Small intestine (tissue), 7 donors: ENCODE measurements at regions not wholly inside any gene's neighbourhood (a gene's known extent, or its start where the extent isn't known, plus 50 kb on each side); places are given as distances from the start of the nearest gene placed in this dataset.
A peak's percentile ranks its signal among the peaks of the same experiment; 100 is the strongest.

Source experiments
- DNase-seq, 2 donors: peaks; one replicate each; pipeline versions ENCODE4 v3.0.0 to v3.0.0-alpha.2; 2013
- FAIRE-seq: peaks from 2 replicates; lab custom pipeline; 2012; peaks lifted over from hg19 to GRCh38; lab: Jason Lieb, UNC
- H3K27ac ChIP-seq, 3 donors: one replicate each; pipeline ENCODE4 v1.5.1; 2013; ENCODE audit warnings: low read length in 2 of 3, mild to moderate bottlenecking in 2 of 3, control low read depth in 1 of 3, inconsistent platforms in 1 of 3, low read depth in 1 of 3, moderate library complexity in 1 of 3
- H3K27me3 ChIP-seq, 3 donors: one replicate each; pipeline ENCODE4 v1.6.1; 2013; ENCODE audit warnings: low read length in 3 of 3, inconsistent platforms in 1 of 3; ENCODE audit not compliant: control insufficient read depth in 3 of 3, insufficient read depth in 3 of 3
- H3K36me3 ChIP-seq, 3 donors: one replicate each; pipeline ENCODE4 v1.6.1; 2013; ENCODE audit warnings: low read length in 3 of 3, inconsistent platforms in 1 of 3, low read depth in 1 of 3, mild to moderate bottlenecking in 1 of 3, moderate library complexity in 1 of 3; ENCODE audit not compliant: control insufficient read depth in 3 of 3, insufficient read depth in 2 of 3
- H3K4me1 ChIP-seq, 3 donors: one replicate each; pipeline ENCODE4 v1.6.1; 2013; ENCODE audit warnings: low read length in 2 of 3, inconsistent platforms in 1 of 3, low read depth in 1 of 3, mild to moderate bottlenecking in 1 of 3, moderate library complexity in 1 of 3; ENCODE audit not compliant: control insufficient read depth in 3 of 3, insufficient read depth in 2 of 3
- H3K4me3 ChIP-seq, 3 donors: one replicate each; pipeline ENCODE4 v1.5.1; 2013; ENCODE audit warnings: low read length in 3 of 3, control low read depth in 1 of 3, inconsistent platforms in 1 of 3, low read depth in 1 of 3, mild to moderate bottlenecking in 1 of 3, moderate library complexity in 1 of 3
- H3K9me3 ChIP-seq, 2 donors: one replicate each; pipeline ENCODE4 v1.6.1; 2013; ENCODE audit warnings: low read depth in 1 of 2, low read length in 1 of 2; ENCODE audit not compliant: control insufficient read depth in 2 of 2, insufficient read depth in 1 of 2
- WGBS, 3 donors: extraction: QIAGEN DNeasy Blood & Tissue Kit; methylation state at CpG; one replicate each; pipeline ENCODE4 v1.1.7; 2013; 5-methylcytosine and 5-hydroxymethylcytosine counted together
- donor health status: healthy with polysubstance abuse.
- donor health status: control.
- donor health status: control.
- donor health status: Bipolar disorder and iron deficiency.
- donor health status: healthy.

DNA sequence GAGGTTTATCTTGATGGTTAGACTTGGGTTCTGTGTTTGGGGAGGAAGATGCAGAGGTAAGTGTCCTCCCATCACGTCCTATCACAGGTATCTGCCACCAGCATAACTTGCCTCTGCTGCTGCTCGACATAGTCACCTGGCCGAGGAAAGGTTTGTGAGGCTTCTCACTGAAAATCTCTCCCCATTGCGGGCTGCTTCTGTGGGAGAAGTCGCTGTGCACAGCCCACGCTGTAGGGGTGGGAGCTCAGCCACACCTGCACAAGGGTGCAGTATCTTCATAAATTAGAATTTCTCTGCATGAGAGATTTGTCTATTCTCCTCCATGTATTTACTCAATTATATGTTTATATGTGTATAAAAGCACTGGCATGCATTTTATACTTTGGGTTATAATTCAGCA, 415.7 kb upstream of the MYT1L start:
- FAIRE-seq (no peak), DNase-seq (no peak)
- Histone ChIP-seq H3K4me3 (no peak overlapping the region), H3K27ac (no peak overlapping the region), H3K9me3 (peaks cover 0 to 5% of the 10 kb centered on the region in 2 donors), H3K4me1 (no peaks in the 10 kb centered on the region), H3K36me3 (no peaks in the 10 kb centered on the region), H3K27me3 (no peaks in the 10 kb centered on the region)
- WGBS, 3 donors = 79 to 86% (median 81%) methylated on average over 6 of the region's 6 CpGs

DNA sequence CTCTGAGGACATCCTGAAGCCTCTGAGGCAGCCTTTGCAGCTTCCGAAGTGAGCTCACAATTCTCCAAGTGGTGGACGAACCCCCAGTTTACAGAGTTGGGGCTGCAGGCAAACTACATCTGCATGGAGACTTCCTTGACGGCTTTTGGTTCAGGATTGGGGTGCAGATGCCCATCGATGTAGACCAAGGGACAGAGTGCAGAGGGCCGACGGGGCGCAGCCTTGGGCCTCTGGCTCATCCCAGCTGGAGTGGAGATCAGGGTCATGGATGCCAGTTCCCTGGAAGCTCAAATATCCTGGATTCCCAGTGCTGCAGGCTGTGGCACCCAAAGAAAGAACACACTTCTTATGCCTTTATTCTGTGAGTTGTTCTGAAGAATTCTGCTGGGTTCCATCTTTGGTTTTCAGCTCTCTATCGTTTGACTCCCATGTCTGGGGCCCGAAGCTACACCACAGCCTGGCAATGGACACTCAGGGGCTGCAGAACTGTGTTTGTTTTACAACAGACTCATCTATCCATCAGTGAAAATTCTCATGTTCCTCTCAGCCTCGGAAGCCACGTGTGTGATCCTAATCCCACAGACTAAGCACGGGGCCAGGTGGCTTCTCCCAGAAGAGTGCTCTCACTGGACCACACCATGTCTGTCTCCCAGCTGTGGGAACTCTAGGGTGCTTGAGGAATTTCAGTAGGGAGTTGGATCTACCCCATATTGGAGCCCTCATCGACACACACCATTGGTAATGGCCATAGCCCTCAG, 414.1 kb upstream of the MYT1L start:
- H3K36me3 ChIP-seq = no peaks in the 10 kb centered on the region
- no peak overlapping the region for H3K27ac ChIP-seq
- WGBS, 3 donors = 76 to 89% (median 86%) methylated on average over 13 of the region's 13 CpGs
- DNase-seq (no peak), FAIRE-seq (no peak)
- no peaks in the 10 kb centered on the region for H3K27me3 ChIP-seq
- H3K4me3 ChIP-seq = no peak overlapping the region
- H3K4me1 ChIP-seq = no peaks in the 10 kb centered on the region
- H3K9me3 ChIP-seq = no peaks in the 10 kb centered on the region

DNA sequence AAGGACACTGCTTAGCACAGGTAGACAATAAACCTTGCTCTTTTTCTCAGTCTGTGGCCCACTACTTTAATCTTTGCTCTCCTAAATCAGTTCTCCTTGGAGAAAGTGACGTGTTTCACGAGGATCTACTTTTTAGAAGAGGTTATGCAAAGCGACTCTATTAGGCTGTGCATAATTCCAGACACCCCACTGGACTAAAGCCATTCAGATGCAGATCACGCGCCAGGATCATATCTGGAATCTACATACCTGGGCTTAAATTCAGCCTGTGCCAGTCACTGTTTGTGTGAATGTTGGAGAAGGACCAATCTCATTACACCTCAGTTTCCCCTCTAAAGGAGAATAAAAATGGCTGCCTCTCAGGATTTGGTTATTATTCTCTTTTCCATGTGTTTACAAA, 413.0 kb upstream of the MYT1L start:
- Histone ChIP-seq H3K9me3 (no peaks in the 10 kb centered on the region), H3K4me3 (no peak overlapping the region), H3K27me3 (no peaks in the 10 kb centered on the region), H3K36me3 (no peaks in the 10 kb centered on the region), H3K4me1 (no peaks in the 10 kb centered on the region), H3K27ac (no peak overlapping the region)
- 70 to 75% (median 74%) methylated on average over 5 of the region's 5 CpGs for WGBS, 3 donors
- FAIRE-seq (no peak), DNase-seq (no peak)

DNA sequence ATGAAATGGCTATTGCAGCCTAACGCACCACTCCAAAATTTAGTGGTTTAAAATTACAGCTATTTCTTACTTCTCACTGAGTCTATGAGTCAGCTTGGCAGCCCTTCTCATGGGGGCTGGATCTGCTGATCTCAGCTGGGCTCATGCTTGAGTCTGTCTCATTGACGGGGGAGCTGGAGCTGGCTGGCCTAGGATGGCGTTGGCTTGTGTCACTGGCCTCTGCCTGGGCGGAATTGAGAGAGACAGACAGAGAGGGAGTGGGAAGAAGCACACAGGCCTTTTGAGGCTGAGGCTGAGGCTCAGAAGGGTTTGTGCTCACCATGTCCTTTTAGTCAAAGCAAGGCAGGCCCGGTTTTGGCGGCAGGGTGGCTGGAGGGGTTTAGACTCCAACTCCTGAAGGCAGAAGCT, 412.1 kb upstream of the MYT1L start:
- no peak overlapping the region for H3K27ac ChIP-seq
- H3K36me3 ChIP-seq = no peaks in the 10 kb centered on the region
- no peak overlapping the region for H3K4me3 ChIP-seq
- FAIRE-seq (no peak), DNase-seq (peak in 1 of 2 donors; percentile 3)
- 58 to 80% (median 80%) methylated on average over 6 of the region's 6 CpGs for WGBS, 3 donors
- H3K4me1 ChIP-seq = no peaks in the 10 kb centered on the region
- H3K9me3 ChIP-seq = no peaks in the 10 kb centered on the region
- H3K27me3 ChIP-seq = no peaks in the 10 kb centered on the region

- FAIRE-seq = no peak
- H3K4me1 ChIP-seq = no peaks in the 10 kb centered on the region
- H3K27me3 ChIP-seq = no peaks in the 10 kb centered on the region
- no peaks in the 10 kb centered on the region for H3K36me3 ChIP-seq
- no peaks in the 10 kb centered on the region for H3K9me3 ChIP-seq
- no peak overlapping the region for H3K4me3 ChIP-seq
- no peak overlapping the region for H3K27ac ChIP-seq
- DNase-seq = no peak
- WGBS, 3 donors = 60 to 67% (median 66%) methylated on average over 2 of the region's 2 CpGs
These were observed 411.7 kb upstream of the MYT1L start for GRCh38 chr2:2742726-2743125.

GRCh38 chr2:2740238-2740775, 409.2 kb upstream of the MYT1L start:
- DNase-seq = no peak
- no peak for FAIRE-seq
- H3K4me1 ChIP-seq = no peaks in the 10 kb centered on the region
- H3K27ac ChIP-seq = no peak overlapping the region
- no peak overlapping the region for H3K4me3 ChIP-seq
- 64 to 86% (median 86%) methylated on average over 1 of the region's 1 CpG for WGBS, 3 donors
- H3K36me3 ChIP-seq = no peaks in the 10 kb centered on the region
- no peaks in the 10 kb centered on the region for H3K27me3 ChIP-seq
- H3K9me3 ChIP-seq = no peaks in the 10 kb centered on the region

- no peaks in the 10 kb centered on the region for H3K4me1 ChIP-seq
- no peak overlapping the region for H3K27ac ChIP-seq
- no peak for FAIRE-seq
- no peaks in the 10 kb centered on the region for H3K36me3 ChIP-seq
- 84 to 92% (median 92%) methylated on average over 9 of the region's 9 CpGs for WGBS, 3 donors
- H3K4me3 ChIP-seq = no peak overlapping the region
- no peaks in the 10 kb centered on the region for H3K9me3 ChIP-seq
- no peak for DNase-seq
- no peaks in the 10 kb centered on the region for H3K27me3 ChIP-seq
These were observed 408.2 kb upstream of the MYT1L start for GRCh38 chr2:2739231-2739795.

DNA sequence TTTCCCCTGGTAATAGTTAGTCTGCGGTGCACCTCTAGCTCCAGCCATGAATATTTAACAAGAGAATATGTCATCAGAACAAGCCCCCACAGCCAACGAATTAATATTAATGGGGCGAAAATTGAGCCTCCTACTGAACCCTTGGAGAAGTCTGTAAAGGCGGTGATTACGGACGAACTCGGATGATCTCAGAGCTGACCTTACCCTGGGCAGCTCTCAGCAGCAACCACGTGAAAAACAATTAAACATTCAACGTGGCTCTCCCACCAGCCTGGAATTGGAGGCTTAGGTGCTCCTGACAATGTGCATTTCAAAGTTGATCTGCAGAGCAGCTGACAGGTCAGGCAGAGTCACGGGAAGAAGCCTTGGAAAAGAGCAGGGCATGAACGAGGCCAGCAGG, 407.6 kb upstream of the MYT1L start:
- WGBS, 3 donors = 78 to 79% (median 79%) methylated on average over 11 of the region's 11 CpGs
- Histone ChIP-seq H3K27ac (no peak overlapping the region), H3K4me3 (no peak overlapping the region), H3K9me3 (no peaks in the 10 kb centered on the region), H3K4me1 (no peaks in the 10 kb centered on the region), H3K36me3 (no peaks in the 10 kb centered on the region), H3K27me3 (no peaks in the 10 kb centered on the region)
- DNase-seq (no peak), FAIRE-seq (no peak)
